Adrenal gland (tissue), 9 donors: ENCODE measurements at regions not wholly inside any gene's neighbourhood (a gene's known extent, or its start where the extent isn't known, plus 50 kb on each side); places are given as distances from the start of the nearest gene placed in this dataset.
"Not testable (repeated sequence)": the region's sequence is repeated elsewhere in the genome, so short reads cannot be mapped to it uniquely, and the experiment has no call there.

Experiments used
- DNase-seq, 7 donors: peaks; one replicate each; pipeline ENCODE4 v3.0.0-alpha.2; 2019 to 2020
- H3K27ac ChIP-seq, 5 donors: fragments of 200-600 bp; sonication (generic) in 4 of 5; 1 replicate in 3 of 5; 2 replicates in 2 of 5; pipeline versions ENCODE4 v1.5.1 to v1.8.0; 2016 to 2020; ENCODE audit warnings: mild to moderate bottlenecking in 1 of 5
- H3K27me3 ChIP-seq: fragments of 200-600 bp; 2 replicates; pipeline ENCODE4 v1.8.0; 2021
- H3K36me3 ChIP-seq, 2 donors: fragments of 200-600 bp; replicated peaks in 1 of 2; 1 replicate in 1 of 2; 2 replicates in 1 of 2; pipeline versions ENCODE4 v1.5.1 to v1.8.0; 2018 to 2022
- H3K4me1 ChIP-seq, 2 donors: fragments of 200-600 bp; replicated peaks in 1 of 2; 1 replicate in 1 of 2; 2 replicates in 1 of 2; pipeline versions ENCODE4 v1.5.1 to v1.8.0; 2018 to 2021
- H3K4me3 ChIP-seq, 4 donors: fragments of 200-600 bp; sonication (generic) in 3 of 4; one replicate each; pipeline ENCODE4 v1.5.1; 2016 to 2018
- H3K9me3 ChIP-seq, 3 donors: fragments of 200-600 bp; sonication (generic) in 1 of 3; replicated peaks in 1 of 3; 1 replicate in 2 of 3; 2 replicates in 1 of 3; pipeline versions ENCODE4 v1.5.1 to v1.8.0; 2016 to 2021
- CTCF ChIP-seq, 6 experiments: fragments of 450-650 bp in 4 of 6; fragments of 200-600 bp in 2 of 6; sonication (generic) in 1 of 6; IDR thresholded peaks; 1 replicate in 5 of 6; 2 replicates in 1 of 6; pipeline versions ENCODE4 v1.5.1 to v1.8.0; 2016 to 2021; ENCODE audit warnings: antibody characterized with exemption in 6 of 6, mild to moderate bottlenecking in 2 of 6, moderate library complexity in 1 of 6
- POLR2A ChIP-seq, 2 donors: fragments of 450-650 bp; IDR thresholded peaks; one replicate each; pipeline ENCODE4 v1.6.1; 2017; ENCODE audit warnings: antibody characterized with exemption in 2 of 2, mild to moderate bottlenecking in 2 of 2, moderate library complexity in 1 of 2
- WGBS, 4 donors: extraction: QIAGEN DNeasy Blood & Tissue Kit in 2 of 4; methylation state at CpG; one replicate each; pipeline versions ENCODE4 v1.1.5 to v1.1.7; 2013 to 2017; 5-methylcytosine and 5-hydroxymethylcytosine counted together
- intact Hi-C, 2 donors: fragments of 100-400 bp; cut with DNase I; formaldehyde crosslinking; loops; one replicate each; pipeline versions ENCODE4 v1.14.1 to v1.15.0; 2022 to 2023
- donor health status: healthy with polysubstance abuse.
- donor health status: Bipolar disorder and iron deficiency.
- donor health status: DM: yes; HTN: yes; CAD: no.
- donor health status: DM: no; HTN: no; CAD: no.
- donor health status: DM: no; HTN: no; CAD: no.

- intact Hi-C loops, result no loop called here
Measured at GRCh38 chr4:130034876-130035275, 938.9 kb downstream of the C4orf33 start.

GRCh38 chr4:130035391-130035790 is 939.4 kb downstream of the C4orf33 start:
- intact Hi-C loops, result no loop called here

More at GRCh38 chr4:130034876-130035275, 938.9 kb downstream of the C4orf33 start:
- Histone ChIP-seq H3K27me3 (no peaks in the 10 kb centered on the region), H3K27ac (no peak overlapping the region), H3K4me1 (no peaks in the 10 kb centered on the region), H3K36me3 (no peaks in the 10 kb centered on the region), H3K4me3 (no peak overlapping the region), H3K9me3 (no peaks in the 10 kb centered on the region)
- TF ChIP-seq POLR2A (IDR thresholded peaks at IDR 0.05), result no peak
- TF ChIP-seq CTCF (IDR thresholded peaks at IDR 0.05), result no peak
- DNase-seq, result no peak

GRCh38 chr4:130037866-130038265 is 941.9 kb downstream of the C4orf33 start:
- H3K27ac ChIP-seq, H3K9me3 ChIP-seq, H3K27me3 ChIP-seq, H3K4me3 ChIP-seq, H3K4me1 ChIP-seq, DNase-seq, intact Hi-C loops, H3K36me3 ChIP-seq: not testable (repeated sequence)
- WGBS, 4 donors, result 81 to 93% (median 90%) methylated on average over 13 of the region's 13 CpGs

More at GRCh38 chr4:130035391-130035790, 939.4 kb downstream of the C4orf33 start:
- no peak for DNase-seq
- 5 to 23% (median 7%) methylated on average over 1 of the region's 1 CpG for WGBS, 4 donors
- Histone ChIP-seq H3K27me3 (no peaks in the 10 kb centered on the region), H3K27ac (no peak overlapping the region), H3K4me3 (no peak overlapping the region), H3K36me3 (no peaks in the 10 kb centered on the region), H3K4me1 (no peaks in the 10 kb centered on the region), H3K9me3 (no peaks in the 10 kb centered on the region)
- TF ChIP-seq POLR2A (IDR thresholded peaks at IDR 0.05) (no peak), CTCF (IDR thresholded peaks at IDR 0.05) (no peak)

GRCh38 chr4:130038540-130038939 is 942.6 kb downstream of the C4orf33 start:
- H3K36me3 ChIP-seq, intact Hi-C loops: not testable (repeated sequence)
- WGBS, 4 donors, result 88 to 96% (median 91%) methylated on average over 11 to 32 of the region's 32 CpGs; no CpG with 5 or more reads in 1 of the 4 donors

GRCh38 chr4:130043732-130044160 is 947.8 kb downstream of the C4orf33 start:
- Histone ChIP-seq H3K4me1 (no peaks in the 10 kb centered on the region), H3K9me3 (no peaks in the 10 kb centered on the region), H3K36me3 (no peaks in the 10 kb centered on the region), H3K27me3 (no peaks in the 10 kb centered on the region), H3K4me3 (no peak overlapping the region), H3K27ac (no peak overlapping the region)
- TF ChIP-seq CTCF (IDR thresholded peaks at IDR 0.05), result no peak
- TF ChIP-seq POLR2A (IDR thresholded peaks at IDR 0.05), result no peak
- intact Hi-C loops, result no loop called here
- 52 to 76% (median 65%) methylated on average over 1 of the region's 1 CpG for WGBS, 4 donors
- no peak for DNase-seq

More at GRCh38 chr4:130038540-130038939, 942.6 kb downstream of the C4orf33 start:
- H3K27me3 ChIP-seq, H3K9me3 ChIP-seq, H3K4me3 ChIP-seq, H3K4me1 ChIP-seq, H3K27ac ChIP-seq, DNase-seq: not testable (repeated sequence)
